Stimulated activated CD4-positive, alpha-beta T cell treated with anti-CD3 and anti-CD28 coated beads, Interleukin-12 subunit alpha, Interleukin-12 subunit beta, amount 100 ng/mL, for 24 hours (primary cell): ENCODE measurements at regions not wholly inside any gene's neighbourhood (a gene's known extent, or its start where the extent isn't known, plus 50 kb on each side); places are given as distances from the start of the nearest gene placed in this dataset.

Experiments
- DNase-seq, 2 experiments: peaks; one replicate each; pipeline ENCODE4 v3.0.0-alpha.2; 2020; ENCODE audit warnings: low read depth in 2 of 2

DNA sequence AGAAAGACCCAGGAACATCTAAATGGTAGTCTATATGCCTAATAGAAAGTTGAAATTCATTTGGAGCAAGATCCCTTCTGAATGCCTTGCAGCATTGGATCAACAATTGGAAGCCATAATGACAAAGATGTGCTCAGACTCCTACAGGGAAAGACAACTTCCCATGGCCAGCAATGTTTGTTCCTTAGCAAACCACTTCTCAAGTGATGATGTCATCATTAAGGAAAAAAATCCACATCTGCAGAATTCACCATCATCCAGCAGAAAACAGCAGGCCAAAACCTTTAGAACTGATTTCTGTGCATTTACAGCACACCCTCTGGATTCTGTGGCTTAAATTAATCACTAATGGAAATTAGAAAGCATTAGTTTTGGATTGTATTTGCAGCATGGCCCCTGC is 82.4 kb upstream of the ZIC3 start:
- DNase-seq: no peak

DNA sequence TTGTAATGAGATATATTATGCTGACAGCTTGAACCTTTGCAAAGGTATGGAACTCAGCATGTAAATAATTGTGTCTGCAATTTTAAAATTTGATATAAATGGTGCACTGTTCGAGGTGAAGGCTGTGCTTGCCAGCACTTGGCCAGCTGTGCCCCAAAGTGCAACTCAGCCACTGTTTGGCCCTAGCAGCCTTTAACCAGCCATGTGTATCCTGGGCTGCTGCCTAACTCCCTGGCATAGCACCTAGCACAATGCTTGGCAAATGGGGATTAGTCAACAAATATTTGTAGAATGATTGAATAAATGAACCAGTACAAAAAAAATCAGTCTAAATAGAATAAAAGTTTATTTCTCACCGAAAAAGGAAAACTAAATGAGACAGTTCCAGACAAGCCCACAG is 83.8 kb upstream of the ZIC3 start:
- DNase-seq: no peak

DNA sequence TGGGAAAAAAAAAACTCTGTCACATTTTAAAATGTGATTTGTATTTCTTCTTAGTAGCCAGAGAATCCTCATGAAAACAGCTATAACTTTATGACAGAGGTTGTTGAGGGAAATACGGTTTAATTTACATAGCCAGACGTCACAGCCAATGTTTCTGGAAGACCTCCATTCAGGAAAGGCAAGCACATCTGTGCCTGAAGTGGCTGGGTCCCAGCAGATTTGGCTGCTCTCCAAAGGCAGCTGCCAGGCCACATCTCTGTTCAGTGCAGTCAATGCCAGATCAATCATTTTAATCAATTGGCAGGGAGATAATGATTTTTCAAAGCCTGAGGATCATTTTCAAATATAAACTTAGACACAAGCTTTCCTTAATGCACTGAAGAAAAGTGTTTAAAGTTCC is 86.5 kb upstream of the ZIC3 start:
- DNase-seq: no peak

DNA sequence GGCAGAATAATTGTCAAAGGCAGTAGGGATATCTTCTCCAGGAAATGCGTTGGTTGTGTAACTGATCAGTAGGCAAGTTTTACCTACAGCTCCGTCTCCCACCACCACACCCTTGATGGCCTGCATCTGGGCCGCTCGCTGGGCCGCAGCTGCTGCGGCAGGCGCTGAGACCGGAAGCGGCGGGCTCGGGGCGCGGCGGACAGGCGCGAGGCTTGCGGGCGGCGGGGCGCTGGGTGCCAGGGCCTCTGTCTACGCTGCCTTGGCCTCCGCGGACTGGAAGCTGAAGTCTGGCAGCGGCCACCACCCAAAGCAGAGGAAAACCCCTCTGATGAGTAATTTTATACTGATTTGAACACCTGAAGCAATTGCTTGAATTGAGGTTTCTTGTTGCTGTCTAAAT is 124.2 kb upstream of the ZIC3 start:
- no peak for DNase-seq

DNA sequence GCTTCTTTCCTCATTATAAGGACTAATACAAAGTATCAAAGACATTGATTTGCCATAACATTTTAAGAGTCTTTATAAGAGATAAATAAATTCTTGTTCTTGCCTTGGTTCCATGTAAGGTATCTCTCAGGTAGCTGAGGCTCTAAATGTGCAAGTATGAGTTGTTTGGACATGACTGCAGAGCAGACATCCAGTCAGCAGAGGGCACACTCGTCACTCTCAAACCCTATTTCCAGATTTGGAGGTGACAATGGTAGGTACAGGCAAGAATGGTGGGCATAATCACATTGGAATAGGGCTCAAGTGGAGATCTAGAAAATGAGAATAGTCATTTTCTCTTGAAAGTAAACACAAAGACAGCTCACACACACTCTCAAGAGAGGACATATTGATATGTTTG is 133.3 kb upstream of the ZIC3 start:
- DNase-seq: no peak

DNA sequence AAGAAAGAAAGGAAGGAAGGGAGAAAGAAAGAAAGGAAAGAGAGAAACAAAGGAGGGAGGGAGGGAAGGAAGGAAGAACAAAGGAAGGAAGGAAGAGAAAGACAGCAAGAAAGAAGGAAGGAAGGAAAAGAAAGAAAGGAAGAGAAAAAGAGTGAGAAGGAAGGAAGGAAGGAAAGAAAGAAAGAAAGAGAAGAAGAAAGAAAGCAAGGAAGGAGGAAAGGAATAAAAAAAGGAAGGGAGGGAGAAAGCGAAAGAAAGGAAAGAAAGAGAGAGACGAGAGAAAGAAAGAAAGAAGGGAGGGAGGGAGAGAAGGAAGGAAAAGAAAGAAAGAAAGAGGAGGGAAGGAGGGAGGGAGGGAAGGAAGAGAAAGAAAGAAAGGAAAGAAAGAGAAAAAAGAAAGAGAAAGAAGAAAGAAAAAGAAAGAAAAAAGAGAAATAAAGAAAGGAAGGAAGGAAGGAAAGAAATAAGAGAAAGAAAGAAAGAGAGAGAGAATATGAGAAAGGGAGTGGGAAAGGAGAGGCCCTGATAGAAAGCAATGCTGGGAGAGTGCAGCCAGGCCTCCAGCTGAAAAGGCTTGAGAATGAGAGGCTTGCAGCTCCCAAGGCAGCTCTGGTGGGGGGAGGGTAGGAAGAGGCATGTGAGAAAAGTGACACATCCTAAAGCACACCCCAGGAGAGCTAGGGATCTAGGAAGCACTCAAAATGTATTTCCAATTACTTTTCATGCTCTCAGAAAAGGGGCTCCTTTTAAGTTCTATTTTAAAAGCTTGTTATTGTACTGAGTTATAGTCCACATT is 134.0 kb upstream of the ZIC3 start:
- DNase-seq: no peak

DNA sequence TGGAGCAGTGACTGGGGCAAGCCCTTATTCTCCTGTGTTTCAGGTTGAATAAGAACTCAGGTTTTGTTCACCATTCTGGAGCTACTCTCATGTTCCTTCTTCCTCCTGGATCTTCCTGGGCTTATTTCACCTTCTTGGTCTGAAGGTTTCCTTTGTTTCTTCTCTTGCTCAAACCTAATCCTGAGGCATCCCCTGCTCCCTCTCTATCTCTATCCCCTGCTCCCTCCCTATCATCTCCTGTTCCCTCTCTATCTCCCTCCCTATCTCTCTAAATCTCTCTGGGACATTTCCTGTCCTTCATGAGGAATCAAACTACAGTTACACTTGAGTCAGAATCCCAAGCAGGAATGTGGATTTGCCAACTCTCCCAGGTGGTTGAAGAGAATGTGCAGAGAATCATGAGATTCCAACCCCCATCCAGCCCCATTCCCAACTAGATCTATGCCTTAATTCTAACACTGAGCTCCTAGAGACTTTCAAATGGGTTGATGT is 134.9 kb upstream of the ZIC3 start:
- DNase-seq: no peak

DNA sequence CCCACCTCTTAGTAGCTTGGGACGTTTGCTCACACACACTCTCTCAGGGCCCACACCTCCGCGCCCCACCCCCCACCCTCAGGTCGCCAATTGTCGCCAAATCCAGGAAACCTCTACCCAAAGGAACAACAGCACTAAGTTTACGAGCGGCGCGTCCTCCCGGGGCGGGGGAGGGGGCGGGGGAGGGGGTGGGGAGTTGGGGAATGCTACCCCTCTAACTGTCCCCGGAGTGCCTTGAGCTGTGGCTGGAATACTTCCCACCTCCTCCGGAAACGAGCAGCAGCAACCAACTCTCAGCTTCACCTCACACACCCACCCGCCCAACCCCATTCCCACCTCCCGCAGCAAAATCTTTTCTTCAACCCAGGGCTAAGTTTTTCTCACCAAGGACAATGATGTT is 135.6 kb upstream of the ZIC3 start:
- no peak for DNase-seq

DNA sequence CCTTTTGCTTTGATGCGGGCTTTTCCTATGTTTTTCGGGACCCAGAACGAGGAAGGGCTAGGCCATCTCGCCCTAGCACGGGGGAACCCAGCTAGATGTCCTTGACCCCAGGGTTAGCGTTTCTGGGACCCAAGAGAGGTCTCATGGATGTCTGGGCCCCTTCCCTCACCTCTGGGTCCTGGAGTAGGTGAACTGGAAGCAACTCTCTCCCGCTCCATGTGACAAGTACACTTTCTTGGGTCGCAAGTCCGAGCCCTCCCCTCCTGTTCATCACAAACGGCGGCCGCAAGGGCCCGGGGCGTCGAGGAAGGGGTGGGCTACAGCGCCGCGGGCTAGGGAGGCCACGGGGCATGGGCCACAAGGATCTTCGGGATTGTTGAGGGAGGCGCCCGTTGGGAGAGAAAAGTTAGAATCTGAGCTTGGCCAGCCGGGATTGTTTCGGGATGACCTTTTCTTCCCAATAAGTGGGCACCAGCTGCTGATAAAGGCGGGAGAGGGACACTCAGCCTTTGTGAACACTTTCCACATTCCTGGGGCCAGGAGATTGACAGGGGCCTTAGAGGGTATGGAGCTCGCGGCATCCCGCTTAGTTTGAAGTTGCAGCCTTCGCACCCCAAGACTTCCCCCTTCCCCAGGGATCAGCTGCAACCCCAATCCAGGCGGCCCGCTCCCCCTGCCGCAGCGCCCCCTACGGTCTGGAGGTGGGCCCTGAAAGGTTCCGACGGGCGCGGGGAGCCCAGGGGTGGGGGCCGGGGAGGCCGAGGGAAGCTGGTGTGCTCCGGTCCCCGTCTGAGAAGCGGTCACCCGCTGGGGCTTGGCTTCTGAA is 136.9 kb upstream of the ZIC3 start:
- no peak for DNase-seq

DNA sequence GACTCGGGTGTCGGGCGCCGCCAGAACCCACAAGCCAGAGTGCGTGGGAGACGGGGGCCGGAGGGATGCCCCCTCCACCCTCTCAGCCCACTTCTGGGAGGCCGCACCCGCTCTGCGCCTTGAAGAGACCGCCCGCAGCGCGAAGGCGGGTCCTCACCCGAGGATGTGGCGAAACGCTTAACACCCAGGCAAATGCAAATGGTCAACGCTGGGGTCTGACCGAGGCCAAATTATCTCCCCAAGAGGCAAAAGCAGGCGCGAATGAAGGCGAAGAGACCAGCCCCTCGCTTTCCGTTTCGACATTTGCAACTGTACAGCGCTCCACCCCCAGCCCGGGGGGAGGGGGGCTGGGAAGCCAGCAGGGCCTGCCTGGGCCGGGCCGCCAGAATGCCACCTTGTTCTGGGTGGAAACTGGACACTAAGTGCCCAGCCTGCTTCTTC is 137.7 kb upstream of the ZIC3 start:
- no peak for DNase-seq

DNA sequence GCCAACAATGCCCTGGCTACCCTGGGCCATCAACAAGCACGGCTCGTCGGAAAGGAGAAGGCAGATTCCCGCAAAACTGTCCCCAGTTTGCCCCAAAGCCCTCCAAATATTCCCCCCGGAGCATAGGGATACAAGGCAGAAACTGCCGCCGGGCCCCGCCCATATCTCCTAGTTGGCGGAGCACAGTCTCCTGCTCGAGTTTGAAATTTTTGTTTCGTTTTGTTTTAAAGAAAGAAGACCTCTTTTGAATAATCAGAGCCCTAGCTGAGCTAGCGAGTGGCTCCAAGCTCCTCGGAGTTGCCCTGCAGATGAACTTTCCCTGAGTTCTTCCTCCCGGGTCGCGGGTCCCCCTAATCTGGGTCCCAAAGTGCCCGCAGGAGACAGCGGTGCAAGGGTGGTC is 138.1 kb upstream of the ZIC3 start:
- DNase-seq: no peak

DNA sequence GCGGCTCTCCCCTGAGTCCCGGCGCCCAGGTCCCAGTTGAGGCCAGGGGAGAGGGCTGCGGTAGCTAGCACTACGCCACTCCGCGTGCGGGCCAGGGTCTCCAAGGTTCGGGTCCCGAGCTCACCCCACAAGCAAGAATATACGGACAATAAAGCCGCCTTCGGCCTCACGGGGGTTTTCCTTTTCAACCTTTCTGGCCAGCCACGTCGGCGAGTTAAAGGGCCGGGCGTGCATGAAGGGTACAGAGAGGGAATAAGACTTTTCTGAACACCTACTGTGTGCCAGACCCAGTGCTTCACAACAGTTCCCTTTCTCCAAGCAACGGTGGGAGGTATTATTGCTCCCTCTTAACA is 138.5 kb upstream of the ZIC3 start:
- no peak for DNase-seq

DNA sequence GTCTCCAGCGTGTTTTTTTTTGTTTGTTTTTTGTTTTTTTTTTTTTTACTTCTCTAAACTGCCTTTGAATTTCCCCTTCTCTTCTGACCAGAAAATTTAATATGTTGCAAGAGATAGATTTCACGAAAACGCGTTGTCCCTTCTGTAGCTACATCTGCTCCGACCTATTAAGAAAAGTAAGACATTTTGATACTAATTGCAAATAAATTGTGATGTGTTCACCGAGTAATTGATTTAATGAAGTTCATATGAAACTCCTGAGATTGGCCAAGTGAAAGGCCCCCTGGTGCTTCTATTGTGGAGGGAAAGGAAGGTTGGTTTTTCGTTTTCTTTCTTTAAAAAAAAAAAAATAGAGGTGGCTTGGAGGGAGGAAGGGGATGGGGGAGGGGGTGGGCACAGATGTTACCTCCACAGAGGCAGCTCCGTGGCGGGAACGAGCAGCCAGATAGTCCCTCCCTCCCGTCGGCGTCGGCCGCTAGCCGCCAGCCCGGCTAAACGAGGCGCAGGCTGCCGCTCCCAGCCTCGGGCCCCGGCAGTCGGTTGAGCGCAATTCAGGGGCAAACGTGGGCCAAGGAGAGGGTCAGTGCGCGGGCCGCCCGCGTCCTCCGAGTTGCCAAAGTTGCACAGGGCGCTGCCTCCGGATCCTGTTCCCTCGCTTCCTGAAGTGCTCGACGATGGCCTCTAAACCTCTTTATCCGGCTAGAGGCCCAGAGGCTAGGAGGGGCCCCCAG is 139.1 kb upstream of the ZIC3 start:
- no peak for DNase-seq

DNA sequence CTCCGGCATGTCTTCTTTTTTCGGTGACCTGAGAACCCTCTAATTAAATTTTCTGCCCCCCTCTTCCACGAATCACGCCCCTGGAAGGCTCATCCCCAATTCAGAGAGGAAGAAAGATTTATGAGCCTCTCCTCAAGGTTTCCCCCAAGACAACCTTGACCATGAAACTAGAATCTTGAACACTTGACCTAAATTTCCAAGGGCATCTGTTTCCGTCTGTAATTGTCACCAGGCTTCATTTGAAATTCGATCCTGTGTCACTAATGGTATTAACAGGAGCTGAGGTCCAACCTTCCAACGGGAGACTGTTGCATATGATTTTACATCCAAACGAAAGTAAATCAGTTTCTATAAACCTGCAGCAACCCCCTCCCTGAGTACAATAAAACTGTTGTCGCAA is 139.9 kb upstream of the ZIC3 start:
- DNase-seq: no peak

DNA sequence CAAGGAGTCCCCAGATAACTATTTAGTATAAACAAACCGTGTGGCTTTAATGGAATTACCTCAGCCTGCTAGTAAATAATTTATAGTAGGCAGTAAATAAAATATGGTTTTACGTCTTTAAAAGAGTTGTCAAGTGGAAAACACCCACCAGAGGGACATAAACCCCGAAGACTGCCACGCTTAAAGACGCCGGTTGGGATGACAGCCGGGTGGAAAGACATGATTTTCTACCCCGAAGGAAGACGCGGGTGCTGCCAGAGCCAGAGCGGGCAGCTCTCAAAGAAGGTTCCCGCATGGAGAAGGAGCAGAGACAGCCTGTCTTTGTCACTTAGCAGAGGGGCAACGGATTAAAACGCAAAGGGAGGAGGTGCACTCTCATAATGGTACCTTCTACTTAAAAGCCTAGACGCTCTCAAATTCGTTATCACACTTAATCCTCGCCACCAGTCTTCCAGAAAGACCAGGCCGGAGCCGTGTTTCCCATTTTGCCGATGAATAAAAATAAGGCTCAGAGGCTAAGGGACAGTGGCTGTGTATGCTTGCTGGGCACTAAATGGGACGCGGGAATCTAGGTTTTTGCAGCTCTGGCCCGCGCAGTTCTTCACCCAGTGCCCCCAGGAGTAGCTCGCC is 140.5 kb upstream of the ZIC3 start:
- no peak for DNase-seq

DNA sequence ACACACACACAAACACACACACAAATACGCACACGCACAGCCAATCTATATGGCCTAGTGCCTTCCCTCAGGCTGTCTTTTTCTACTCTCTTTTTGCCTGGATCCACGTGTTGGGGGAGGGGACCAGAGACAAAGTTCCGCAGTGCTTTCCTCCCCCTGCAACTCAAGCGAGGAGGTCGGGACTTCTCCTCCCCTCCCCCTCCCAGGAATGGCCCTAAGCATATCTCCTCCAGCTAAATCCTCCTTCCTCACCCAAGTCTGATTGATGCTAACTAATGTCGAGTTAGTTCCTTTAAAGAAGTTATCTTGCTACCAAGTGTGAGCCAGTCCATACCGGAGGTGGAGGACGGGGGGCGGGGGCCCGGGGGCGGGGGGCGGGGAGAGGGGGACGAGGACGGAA is 141.2 kb upstream of the ZIC3 start:
- no peak for DNase-seq

DNA sequence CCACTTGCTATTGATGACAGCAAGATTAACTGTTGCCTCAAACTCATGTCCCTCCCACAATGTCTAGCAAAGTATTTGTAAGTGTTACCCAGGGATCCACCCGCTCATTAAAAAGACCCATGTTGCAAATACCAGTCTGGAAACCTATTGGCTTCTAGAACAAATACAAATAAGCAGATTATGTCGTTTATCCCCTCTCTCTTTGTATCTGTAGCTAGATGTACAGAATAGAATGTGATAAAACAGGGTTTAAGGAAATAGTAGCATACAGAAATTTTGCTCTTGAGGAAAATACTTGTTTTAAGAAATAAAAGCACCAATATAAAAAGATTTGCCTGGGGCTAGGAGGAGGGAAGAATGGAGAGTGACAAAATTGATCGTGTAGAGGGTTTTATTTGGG is 142.7 kb upstream of the ZIC3 start:
- no peak for DNase-seq

DNA sequence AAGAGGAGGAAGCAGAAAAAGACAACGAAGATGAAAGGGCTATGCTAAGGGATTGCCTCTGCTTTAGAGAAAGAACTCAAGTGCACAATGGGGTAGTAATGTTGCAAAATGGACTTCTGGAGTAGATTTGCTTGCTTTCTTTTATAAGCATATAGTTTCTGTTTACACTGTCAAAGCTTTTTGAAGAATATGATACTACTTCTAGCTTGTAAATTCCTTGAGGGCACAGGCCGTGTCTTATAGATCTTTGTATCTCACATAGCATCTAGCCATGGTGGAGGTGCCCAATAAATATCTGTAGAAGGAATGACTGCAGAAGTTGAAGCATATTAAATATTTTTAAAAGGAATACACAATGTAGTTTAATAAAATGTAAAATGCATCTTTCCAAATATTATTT is 147.8 kb upstream of the ZIC3 start:
- no peak for DNase-seq

DNA sequence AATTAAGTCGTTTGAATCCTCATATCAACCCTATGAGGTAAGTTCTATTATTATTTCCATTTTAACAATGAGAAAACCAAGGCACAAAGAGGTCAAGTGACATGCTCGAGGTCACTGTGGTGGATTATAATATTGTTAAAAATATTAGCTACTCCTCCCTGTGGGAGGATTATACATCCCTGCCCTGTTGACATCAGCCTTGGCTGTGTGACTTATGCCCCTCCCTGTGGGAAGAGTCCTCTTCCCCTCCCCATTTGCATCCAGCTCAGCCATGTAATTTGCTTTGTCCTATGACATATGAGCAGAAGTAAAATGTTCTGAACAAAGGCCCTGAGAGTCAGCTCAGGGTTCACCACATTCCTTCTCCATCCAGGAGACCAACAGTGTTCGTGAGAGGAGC is 152.7 kb upstream of the ZIC3 start:
- DNase-seq: no peak

DNA sequence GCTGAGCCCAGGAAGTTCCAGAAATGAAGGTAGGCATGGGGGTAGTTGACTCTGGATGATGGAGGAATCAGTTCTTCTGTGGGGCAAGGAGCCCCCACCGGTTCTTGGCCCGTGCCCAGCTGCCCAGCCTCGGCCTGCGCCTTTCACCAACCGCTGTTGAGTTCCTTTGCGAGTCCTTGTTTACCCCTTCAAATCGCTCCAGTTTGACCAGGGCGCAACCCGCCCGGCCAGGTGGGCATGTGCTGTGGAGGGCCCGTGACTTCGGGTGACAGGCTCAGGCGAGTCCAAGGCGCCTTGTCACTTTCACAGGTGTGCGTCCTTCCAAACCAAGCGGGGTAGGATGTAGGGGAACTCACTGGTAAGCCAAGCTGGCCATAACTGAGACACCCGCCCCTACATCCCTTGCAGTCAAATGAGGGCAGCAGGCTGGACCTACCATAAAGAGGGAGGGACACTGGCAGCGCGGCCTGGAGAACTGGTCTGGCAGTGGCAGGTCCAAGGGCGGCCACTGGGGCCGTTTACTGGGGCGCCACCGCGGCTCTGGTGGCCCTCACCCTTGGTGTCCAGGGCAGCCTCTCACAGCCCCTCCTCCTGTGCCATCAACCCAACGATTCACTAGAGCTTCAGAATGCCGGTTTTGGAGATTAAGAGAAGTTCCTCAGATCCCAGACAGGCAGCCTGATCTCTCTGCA is 160.3 kb upstream of the ZIC3 start:
- DNase-seq: no peak

DNA sequence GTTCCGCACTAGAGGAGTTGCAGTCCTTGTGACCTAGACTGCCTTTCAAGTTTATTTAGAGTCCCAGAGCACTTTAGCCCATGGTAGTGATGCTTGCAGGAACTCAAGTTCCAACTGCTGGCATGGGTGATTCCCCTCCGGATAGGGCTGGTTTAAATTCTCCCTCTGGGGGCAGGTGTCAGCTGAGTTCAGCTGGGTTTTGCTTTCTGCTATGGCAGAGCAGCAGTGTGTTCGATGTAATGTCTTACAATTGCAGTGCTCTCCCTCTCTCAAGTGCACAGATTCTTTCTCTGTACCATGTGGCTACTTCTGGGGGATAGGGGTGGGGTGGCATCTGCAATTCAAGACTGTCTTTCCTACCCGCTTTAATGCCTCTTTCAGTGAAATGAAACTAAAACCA is 164.8 kb upstream of the ZIC3 start:
- no peak for DNase-seq

DNA sequence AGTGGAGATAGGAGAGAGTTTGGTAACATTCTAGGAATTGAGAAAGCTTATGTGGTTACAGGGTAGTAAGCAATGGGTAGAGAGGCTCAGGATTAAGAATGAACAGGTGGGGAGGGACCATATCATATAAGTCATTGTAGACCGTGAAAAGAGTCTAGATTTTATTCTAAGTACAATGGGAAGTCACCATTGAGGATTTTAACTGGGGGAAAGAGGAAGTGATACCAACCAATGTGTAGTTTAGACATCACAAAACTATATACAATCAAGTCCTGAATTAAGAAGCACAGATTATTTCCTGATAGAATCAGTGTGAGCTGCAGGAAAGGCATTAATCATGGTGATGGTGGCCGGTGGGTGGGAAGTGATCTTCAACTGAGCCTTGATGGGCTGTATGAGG is 178.3 kb upstream of the ZIC3 start:
- DNase-seq: no peak
